ENCODE measurements at regions not wholly inside any gene's neighbourhood (a gene's known extent, or its start where the extent isn't known, plus 50 kb on each side); places are given as distances from the start of the nearest gene placed in this dataset.

DNA sequence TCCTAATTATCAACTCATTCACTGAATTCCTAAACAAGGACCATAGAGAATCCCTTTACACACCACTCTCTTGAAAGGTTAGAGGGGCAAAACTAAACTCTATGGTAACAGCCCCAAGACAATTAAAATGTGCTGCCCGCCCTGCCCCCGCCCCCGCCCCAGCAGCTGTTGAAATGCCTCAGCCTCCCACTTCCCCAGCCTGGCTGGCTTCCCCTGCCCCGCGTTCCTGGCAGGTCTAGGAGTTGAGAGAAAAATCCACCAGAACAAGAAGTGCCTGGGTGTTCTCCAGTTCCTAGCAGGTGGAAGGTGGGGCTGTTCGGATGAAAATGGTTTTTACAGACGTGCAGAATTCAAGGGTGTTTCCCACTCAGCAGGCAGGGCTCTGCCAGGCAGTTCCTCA, 109.5 kb upstream of the ZEB1 start:
- no peak for TF ChIP-seq FOXM1 (IDR thresholded peaks at IDR 0.05; ENCODE audit: borderline replicate concordance)
- no peak for TF ChIP-seq SP1 (IDR thresholded peaks at IDR 0.05)
- TF ChIP-seq, protein P1, sequence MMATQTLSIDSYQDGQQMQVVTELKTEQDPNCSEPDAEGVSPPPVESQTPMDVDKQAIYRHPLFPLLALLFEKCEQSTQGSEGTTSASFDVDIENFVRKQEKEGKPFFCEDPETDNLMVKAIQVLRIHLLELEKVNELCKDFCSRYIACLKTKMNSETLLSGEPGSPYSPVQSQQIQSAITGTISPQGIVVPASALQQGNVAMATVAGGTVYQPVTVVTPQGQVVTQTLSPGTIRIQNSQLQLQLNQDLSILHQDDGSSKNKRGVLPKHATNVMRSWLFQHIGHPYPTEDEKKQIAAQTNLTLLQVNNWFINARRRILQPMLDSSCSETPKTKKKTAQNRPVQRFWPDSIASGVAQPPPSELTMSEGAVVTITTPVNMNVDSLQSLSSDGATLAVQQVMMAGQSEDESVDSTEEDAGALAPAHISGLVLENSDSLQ (IDR thresholded peaks at IDR 0.05): no peak

Measured in HEK293T (cell line).